GM19397 (cell line): ENCODE measurements at regions not wholly inside any gene's neighbourhood (a gene's known extent, or its start where the extent isn't known, plus 50 kb on each side); places are given as distances from the start of the nearest gene placed in this dataset.

Experiments
- ATAC-seq: cut with Tn5 transposase; IDR thresholded peaks from one replicate; pipeline ENCODE4 v1.9.1; 2021; ENCODE audit warnings: mild to moderate bottlenecking, moderate library complexity; ENCODE audit not compliant: unreplicated experiment

DNA sequence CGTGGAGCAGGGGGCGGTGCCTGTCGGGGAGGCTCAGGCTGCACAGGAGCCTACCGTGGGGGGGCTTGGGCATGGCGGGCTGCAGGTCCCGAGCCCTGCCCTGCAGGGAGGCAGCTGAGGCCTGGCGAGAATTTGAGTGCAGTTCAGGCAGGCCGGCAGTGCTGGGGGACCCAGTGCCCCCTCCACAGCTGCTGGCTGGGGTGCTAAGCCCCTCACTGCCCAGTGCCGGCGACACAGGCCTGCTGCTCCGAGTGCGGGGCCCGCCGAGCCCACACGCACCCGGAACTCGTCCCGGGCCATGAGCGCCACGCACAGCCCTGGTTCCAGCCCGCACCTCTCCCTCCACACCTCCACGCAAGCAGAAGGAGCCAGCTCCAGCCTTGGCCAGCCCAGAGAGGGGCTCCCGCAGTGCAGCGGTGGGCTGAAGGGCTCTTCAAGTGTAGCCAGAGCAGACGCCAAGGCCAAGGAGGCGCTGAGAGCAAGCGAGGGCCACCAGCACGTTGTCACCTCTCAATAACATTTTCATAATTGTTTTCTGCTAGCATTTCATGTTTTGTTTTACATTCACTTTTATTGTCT is 1378.9 kb upstream of the CELF4 start:
- ATAC-seq, result no peak

DNA sequence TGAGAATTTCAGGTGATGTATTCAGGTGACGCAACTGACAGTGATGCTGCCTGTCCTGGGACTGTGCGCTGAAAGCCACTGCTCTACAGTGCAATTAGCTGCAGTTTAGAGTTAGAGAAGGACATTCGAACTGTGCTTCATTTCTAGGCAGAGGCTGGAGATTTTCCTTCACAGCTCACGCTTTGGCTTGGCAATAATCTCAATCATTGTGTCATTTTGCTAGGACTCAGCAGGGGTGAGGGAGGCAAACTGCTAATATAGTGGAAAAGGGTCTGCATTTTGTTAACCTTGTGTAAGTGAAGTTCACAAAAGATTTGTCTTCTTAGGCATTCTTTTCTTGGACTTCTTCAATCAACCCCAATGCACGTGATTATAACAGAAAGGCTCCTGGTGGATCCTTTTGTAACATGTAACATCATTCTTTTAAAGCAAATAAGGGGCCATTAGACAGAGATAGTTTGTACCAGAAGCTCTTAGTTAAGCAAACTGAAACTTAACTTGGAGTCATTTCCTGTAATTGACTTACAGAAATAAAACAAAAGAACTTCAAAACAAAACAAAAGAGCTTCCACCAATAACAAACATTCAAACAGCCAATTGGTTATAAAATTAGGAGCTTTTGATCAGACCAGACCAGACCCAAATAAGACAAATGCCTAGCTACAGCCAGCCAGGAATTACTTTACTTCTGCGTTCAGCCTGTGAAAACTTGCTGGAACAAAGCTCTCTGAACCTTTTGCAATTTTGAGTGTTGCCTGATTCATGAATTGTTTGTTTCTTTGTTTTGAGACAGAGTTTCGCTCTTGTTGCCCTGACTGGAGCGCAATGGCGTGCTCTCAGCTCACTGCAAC is 1376.3 kb upstream of the CELF4 start:
- ATAC-seq, result peak; percentile 12

DNA sequence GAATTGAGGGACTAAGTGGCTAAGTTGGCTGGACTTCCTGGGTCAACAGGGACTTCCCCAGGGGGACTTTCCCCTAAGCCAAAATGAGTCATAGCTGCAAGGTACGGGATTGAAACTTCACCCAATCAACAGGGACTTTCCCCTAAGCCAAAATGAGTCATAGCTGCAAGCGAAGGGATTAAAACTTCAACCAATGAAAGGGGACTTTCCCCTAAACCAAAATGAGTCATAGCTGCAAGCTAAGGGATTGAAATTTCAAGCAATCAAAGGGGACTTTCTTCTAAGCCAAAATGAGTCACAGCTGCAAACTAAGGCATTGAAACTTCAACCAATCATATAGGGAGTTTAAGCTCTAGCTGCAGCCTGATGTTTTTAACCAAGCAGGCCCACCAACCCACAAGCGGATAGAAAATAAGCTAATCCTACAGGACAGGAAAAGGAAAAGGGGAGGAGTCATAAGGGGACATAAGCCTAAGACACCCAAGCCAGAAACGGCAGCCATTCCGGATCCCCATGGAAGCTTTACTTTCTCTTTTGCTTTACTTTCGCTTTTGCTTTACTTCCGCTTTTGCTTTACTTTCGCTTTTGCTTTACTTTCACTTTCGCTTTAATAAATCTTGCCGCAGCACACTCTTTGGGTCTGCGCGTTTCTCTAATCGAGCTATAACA is 1375.4 kb upstream of the CELF4 start:
- ATAC-seq, result peak; percentile 83

DNA sequence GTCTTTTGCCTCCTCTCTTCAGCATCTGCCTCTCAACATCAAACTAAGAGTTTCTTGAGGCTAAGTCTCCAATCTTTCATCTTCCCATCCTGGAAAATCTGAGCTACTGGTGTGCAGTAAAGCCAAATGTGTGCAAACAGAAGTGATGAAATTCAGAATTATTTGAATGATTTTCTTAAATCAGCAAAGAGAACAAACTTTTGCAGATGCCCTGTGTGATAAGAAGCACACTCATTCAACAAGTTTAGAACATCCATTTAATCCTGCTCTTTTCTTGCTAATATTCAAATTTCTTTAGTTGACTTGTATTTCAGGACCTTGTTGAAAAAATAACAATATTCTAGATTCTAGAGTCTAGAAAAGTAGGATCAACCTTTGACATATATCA is 1374.9 kb upstream of the CELF4 start:
- ATAC-seq, result peak; percentile 26

DNA sequence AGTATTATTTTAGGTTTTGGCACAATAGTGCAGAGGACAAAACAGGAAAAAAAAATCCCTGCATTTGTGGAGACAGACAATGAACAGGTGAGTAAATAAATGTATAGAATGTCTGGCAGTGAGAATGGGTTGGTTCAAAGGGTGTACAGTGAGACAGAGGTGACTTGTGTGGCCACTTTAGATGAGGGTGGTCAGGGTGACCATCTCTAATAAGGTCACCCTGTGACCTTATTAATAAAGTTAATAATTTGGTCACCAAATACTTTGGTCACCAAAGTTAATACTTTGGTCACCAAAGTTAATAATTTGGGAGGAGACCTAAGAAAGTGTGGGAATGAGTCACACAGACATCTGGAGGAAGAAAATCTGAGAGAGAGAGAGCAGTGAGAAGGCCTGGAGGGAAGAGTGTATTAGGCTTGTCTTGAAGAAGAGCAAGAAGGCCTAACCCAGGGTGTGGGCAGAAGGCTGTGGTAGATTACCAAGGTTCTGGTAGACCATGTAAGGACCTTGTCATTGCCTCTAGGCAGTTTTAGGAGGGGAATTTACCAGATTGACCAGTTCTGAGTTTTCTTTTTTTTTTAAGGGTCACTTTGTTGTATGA is 1368.4 kb upstream of the CELF4 start:
- peak; percentile 75 for ATAC-seq

DNA sequence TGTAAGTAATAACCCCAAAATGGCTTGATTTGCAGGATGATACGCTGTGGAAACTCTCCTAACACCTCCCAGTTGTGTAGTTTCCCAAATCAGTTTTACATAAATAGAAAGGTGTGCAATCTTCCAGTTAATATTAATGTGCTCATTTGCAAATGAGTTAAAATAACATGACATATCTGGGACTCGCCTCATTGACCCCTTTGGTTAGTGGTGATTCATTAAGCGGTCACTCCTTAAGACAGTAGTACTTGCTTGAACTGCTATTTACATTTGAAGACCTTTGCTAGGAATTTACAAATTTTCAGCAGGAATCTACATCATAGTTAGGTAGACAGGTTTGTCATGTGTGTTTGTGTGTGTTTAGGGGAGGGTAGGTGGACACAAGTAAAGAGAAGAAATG is 1367.7 kb upstream of the CELF4 start:
- ATAC-seq, result peak; percentile 45

DNA sequence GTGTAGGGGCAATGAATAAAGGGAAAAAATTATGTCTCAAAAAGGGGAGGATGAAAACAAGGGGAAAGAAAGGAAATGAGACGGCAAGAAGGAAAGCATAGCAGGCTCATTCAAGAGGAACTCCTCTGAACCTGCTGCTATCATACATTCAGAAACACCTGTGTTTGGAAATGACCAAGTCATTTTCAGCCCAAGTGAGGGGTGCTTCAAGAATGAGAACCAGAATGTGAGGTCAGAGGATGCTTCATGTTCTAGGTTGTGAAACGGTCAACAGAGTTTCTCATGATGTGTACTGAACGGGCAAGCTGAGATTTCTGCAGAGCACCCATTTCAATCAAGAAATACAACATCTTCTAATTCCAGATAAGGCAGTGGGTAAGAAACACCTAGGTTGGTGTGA is 1367.2 kb upstream of the CELF4 start:
- peak; percentile 54 for ATAC-seq

DNA sequence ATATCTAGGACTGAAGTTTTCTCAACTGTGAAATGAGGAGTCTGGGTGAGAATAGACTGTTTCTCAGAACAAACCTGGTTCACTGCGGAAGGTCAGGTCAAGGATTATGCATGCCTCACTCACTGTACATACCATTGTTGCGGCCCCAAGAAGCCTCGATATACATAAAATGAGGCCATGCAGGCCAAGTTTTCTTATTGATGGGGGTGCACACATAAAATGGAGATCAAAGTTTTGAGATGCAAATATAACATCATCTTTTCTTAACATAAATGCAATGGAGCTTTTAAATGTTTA is 1366.1 kb upstream of the CELF4 start:
- no peak for ATAC-seq

DNA sequence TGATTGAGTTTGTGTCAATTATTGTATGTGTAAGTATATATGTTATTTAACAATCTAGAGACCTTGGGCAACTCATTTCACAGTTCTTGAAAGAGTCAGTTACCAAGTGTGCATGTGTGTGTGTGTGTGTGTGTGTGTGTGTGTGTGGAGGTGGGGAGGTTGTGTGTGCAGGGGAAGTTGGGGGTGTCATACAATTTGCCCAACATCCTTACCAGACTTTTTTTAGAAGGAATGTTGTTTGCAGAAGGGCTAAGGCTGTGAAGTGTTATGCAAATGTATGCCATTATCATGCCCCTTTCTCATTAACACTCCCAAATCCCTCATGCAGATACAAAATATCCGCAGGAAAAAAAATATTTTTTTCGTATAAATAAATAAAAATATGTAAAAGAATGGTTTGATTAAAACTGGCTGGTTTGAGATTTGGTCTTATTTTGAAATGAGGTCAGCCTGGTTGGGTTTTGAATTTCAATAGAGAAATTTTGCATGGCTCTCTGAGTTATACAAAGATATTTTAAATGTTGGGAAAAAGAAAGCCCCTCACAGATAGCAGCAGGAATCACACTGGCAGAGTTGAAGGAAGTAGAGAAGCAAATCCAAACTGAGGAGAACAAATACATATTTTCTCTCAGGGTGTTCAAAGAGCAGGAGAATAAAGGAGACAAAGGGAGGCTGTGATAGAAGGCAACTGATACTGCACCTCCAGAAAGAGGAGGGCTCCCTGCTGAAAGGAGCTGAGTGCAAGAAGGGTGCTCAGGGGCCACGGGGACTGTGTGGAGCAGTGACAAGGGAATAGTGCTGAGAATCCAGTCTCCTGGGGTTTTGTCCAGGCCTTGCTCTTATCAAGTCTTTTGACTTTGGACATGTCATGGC is 1365.5 kb upstream of the CELF4 start:
- no peak for ATAC-seq

DNA sequence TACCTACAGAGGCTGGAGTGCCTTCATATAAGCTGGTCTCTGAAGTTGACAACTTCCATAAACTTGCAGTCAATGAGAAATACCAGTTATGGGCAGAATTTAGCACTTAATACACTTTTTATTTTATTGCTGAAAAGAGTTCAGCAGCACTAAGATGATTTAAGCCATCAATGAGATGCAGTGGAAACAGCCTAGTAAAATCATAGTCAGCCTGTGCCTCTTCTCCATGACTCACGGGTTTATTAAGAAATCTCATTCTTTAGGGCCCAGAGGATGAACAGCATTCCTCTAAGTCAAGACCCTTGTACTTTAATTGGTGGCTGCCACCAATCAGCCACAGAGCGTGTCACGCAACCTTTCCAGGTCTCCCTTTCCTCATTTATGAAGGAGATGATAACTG is 1357.9 kb upstream of the CELF4 start:
- ATAC-seq, result no peak

DNA sequence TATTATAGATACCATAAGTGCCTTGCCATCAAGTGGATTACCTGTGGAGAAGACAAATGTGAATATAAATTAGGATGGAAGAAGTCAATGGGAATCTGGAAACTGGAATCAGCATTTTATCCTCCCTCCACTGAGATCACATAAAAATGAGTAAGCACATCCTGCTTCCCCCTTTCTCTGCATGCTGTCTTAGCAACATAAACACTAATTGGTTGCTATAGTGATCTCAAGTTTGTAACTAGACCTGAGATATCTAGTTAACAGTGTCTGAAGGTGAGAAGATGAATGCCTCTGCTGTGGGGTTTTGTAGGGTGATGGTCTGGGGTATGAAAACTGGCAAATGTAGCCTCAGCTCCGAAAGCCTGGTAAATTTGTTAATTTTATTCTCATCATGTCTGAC is 1357.5 kb upstream of the CELF4 start:
- ATAC-seq, result no peak

DNA sequence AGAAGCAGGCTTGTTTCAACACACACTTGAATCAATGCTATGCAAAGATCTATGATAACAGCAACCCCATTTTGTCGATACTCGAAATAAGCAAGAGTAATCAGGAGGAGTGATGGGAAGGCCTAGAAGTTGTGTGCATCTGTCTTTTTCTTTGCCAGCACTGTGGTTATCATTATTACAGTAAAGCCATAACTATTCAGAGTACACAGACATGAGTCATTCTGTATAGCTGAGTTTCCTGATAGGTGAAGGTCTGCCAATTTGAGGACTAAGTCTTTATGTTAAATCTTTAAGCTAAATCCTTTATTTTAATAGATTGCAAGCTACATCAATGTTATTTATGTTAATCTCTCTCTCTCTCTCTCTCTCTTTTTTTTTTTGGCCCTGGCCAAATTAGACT is 1344.4 kb upstream of the CELF4 start:
- ATAC-seq, result no peak

DNA sequence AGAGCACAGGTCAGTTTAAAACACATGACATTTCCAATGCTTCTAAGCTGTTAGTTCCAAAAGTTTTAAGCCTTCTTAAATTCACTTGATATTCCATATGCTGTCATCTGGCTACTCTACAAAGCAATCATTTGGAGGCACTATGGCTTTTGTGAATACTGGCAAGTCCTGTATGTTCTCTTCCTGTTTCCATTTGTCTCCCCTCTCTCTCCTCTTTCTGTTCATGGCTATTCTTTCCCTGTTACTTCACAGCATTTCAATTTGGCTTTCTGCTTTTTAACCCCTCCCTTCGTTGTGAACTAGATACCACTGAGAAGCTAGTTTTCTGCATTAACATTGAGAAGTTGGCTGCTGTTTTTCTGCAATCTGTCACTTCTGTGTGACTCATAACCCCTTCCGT is 1337.2 kb upstream of the CELF4 start:
- ATAC-seq, result no peak

DNA sequence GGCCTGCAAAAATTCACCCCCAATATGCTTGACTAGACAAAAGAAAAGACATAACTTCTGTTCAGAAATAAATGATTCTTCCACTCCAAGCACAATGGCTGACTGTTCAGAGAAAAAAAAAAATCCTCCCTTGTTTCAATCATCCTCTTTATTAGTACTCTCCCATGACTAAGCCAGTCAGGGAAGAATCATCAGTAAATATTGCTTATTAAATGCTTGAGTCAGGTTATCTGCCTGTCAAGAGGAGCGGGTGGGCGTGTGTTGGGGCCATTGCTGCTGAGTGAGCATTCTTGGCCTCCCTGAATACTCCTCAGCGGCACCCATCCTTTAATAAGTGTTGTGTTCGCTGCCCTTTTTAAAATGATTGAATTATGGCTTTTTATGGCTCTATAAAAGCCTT is 1334.8 kb upstream of the CELF4 start:
- ATAC-seq, result no peak

DNA sequence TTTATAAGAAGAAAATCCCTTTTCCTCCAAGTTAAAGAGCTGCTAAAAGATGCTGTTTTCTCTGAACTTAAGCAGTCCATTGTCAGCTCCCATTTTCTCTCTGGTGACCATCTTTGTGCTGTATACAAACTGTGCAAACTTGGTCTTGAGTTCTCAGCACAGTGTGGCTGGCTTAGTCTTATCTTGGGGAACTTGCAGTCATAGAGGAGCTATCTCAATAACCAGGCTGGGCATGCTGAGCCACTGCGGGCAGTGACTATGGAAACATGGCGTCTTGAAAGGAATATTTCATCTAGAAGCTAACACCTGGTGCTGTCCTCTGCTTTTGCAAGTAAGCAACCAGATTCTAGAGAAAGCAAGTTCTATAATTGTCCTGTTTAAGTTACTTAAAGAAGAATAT is 1334.4 kb upstream of the CELF4 start:
- ATAC-seq, result no peak

DNA sequence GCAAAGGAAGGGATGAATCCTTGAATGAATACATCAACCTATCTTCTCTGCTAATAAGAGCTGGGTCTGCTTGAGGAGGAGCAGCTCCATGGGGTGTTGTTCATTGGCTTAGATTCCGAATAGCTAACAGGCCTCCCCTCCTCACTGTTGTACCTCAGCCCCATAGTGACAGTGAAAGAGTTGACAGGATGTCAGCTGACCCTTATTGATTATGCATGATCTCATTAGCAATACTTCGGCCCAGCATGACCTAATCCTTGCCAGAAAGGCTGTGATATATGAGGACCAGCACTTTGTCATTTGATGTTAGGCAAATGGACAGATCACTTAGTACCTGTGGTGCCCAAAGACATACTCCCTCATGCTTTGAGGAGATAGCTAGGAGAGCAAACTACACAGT is 1333.7 kb upstream of the CELF4 start:
- ATAC-seq, result no peak

DNA sequence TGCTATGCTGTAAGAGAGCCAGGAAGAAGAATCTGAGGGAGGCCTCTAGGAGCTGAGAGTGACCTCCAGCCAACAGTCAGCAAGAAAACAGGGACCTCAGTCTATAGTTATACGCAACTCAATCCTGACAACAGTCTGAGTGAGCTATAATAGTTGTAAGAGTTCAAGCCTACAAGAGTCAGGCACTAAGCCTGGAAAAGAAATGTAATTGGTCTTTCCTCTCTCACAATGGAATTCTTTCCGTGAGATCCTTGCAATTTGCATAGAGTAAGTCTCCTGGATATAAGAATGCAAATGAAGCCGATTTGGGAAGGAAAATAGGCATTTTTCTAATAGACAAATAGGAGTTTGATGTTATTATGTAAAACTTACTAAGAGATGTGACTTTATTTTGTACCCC is 1332.6 kb upstream of the CELF4 start:
- ATAC-seq, result no peak

DNA sequence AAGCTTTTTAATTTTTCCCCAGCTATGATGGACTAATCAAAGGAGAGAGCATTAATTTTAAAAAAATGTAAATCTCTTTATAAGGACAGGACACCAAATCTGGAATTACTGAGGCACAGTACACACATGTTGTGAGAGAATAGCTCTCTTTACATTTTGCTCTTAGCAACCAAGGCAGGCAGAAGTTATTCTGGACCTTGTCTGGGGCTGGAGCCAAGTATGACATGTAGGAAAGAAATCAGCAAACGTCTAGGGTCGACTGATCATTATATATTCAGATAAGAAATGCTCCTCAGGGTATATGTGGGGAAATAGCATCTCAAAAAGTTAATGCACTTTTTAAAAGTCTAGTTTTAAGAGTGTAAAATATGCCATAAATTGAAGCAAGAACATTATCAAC is 1330.0 kb upstream of the CELF4 start:
- no peak for ATAC-seq

DNA sequence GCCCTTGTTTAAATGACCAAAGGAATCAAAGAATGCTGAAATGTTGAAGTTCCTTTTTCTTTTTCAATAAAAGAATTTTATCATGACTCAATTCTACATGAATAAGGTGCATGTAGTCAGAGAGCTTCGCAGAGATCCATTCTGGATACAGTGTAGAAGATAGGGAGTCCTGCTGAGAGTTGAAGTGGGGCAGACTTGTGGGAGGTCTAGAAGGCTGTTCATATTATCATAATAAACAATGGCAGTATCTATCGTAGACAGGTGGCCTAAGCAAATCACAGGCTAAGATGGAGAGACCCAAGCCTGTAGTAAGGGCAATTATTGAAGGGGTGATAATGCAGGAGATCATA is 1322.0 kb upstream of the CELF4 start:
- no peak for ATAC-seq

DNA sequence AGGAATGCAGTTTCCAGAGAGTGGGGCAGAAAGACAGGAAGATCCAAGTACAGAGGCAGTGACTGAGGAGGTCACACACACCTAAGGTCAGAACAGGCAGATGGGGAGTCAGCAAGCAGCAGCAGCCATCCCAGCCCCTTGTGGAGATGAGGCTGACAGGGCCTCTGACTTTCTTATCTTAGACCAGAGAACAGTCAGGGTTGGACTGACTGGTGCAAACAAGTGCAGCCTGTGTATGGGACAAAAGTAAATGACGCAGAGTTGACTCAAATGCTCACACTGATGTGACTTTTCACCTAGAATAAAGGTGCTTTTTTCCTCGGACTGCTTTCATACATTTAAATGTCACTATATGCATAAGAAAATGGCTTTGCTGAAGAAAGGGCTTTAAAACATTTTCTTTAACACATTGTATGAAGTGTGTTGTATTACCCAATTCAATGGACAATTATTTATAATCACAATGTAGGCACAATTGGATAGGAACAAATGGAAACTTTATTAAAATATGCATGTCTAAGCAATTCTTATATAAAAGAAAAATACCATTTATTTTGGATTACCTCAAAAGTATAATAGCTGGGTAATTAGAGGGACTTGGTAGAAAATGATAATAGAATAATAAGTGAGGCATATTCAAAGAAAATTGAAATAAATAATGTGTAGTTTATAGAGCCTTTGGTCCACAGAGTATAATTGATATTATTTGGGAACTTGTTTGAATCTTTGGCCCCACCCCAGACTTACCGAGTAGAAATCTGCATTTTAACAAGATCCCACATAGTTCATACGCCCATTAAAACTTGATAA is 1321.5 kb upstream of the CELF4 start:
- no peak for ATAC-seq
